ENCODE measurements at regions not wholly inside any gene's neighbourhood (a gene's known extent, or its start where the extent isn't known, plus 50 kb on each side); places are given as distances from the start of the nearest gene placed in this dataset.

GRCh38 chr5:174229068-174229467 is 183.6 kb downstream of the NSG2 start:
- DNase-seq (ENCODE audit: low read depth in 2 of 2), result no peak
- TF ChIP-seq CTCF (IDR thresholded peaks at IDR 0.05; ENCODE audit: low read depth, low read length), result no peak
- H3K4me3 ChIP-seq (replicated peaks in 1 of 2; ENCODE audit: low read depth in 2 of 2, low read length in 2 of 2), result no peak overlapping the region

GRCh38 chr5:174229514-174230370 is 184.2 kb downstream of the NSG2 start:
- no peak for TF ChIP-seq CTCF (IDR thresholded peaks at IDR 0.05; ENCODE audit: low read depth, low read length)
- DNase-seq (ENCODE audit: low read depth in 2 of 2), result peak in 1 of 2 donors; percentile 3

GRCh38 chr5:174231956-174232487 is 186.5 kb downstream of the NSG2 start:
- H3K4me3 ChIP-seq (replicated peaks in 1 of 2; ENCODE audit: low read depth in 2 of 2, low read length in 2 of 2), result no peak overlapping the region
- TF ChIP-seq CTCF (IDR thresholded peaks at IDR 0.05; ENCODE audit: low read depth, low read length), result no peak
- DNase-seq (ENCODE audit: low read depth in 2 of 2), result peak in 1 of 2 donors; percentile 7

More at GRCh38 chr5:174229514-174230370, 184.2 kb downstream of the NSG2 start:
- H3K4me3 ChIP-seq (replicated peaks in 1 of 2; ENCODE audit: low read depth in 2 of 2, low read length in 2 of 2), result no peak overlapping the region

GRCh38 chr5:174234388-174234787 is 188.9 kb downstream of the NSG2 start:
- DNase-seq (ENCODE audit: low read depth in 2 of 2), result no peak
- TF ChIP-seq CTCF (IDR thresholded peaks at IDR 0.05; ENCODE audit: low read depth, low read length), result no peak
- H3K4me3 ChIP-seq (replicated peaks in 1 of 2; ENCODE audit: low read depth in 2 of 2, low read length in 2 of 2), result no peak overlapping the region

- TF ChIP-seq CTCF (IDR thresholded peaks at IDR 0.05; ENCODE audit: low read depth, low read length), result no peak
- H3K4me3 ChIP-seq (replicated peaks in 1 of 2; ENCODE audit: low read depth in 2 of 2, low read length in 2 of 2), result no peak overlapping the region
- DNase-seq (ENCODE audit: low read depth in 2 of 2), result no peak
These were observed 189.9 kb downstream of the NSG2 start for GRCh38 chr5:174235221-174236011.

- no peak for DNase-seq (ENCODE audit: low read depth in 2 of 2)
- TF ChIP-seq CTCF (IDR thresholded peaks at IDR 0.05; ENCODE audit: low read depth, low read length), result no peak
- no peak overlapping the region for H3K4me3 ChIP-seq (replicated peaks in 1 of 2; ENCODE audit: low read depth in 2 of 2, low read length in 2 of 2)
These were observed 190.6 kb downstream of the NSG2 start for GRCh38 chr5:174236070-174236469.

Measured in cardiac fibroblast (primary cell).